Activated naive CD4-positive, alpha-beta T cell treated with anti-CD3 and anti-CD28 coated beads, Interleukin-2, amount 50 U/mL, for 72 hours (primary cell): ENCODE measurements at regions not wholly inside any gene's neighbourhood (a gene's known extent, or its start where the extent isn't known, plus 50 kb on each side); places are given as distances from the start of the nearest gene placed in this dataset.
A peak's percentile ranks its signal among the peaks of the same experiment; 100 is the strongest.
"Not testable (repeated sequence)": the region's sequence is repeated elsewhere in the genome, so short reads cannot be mapped to it uniquely, and the experiment has no call there.

Experiments used
- ATAC-seq, 2 donors: fragments of 150-1000 bp; cut with Tn5 transposase; 2 replicates each; pipeline ENCODE4 v1.10.0; 2021; ENCODE audit warnings: mild to moderate bottlenecking in 2 of 2, moderate library complexity in 2 of 2
- DNase-seq, 2 donors: peaks; one replicate each; pipeline ENCODE4 v3.0.0; 2021 to 2022; ENCODE audit warnings: low spot score in 2 of 2
- H3K27ac Mint-ChIP-seq, 2 donors: one replicate each; pipeline ENCODE4 v1.8.0; 2022; ENCODE audit warnings: mild to moderate bottlenecking in 2 of 2, mixed read lengths in 2 of 2
- H3K36me3 Mint-ChIP-seq, 2 donors: one replicate each; pipeline ENCODE4 v1.8.0; 2022; ENCODE audit warnings: mixed read lengths in 2 of 2
- H3K9me3 Mint-ChIP-seq, 2 donors: one replicate each; pipeline ENCODE4 v1.8.0; 2022; ENCODE audit warnings: mixed read lengths in 2 of 2

- Mint-ChIP-seq H3K27ac (no peak overlapping the region), H3K36me3 (peaks cover 35 to 57% of the 10 kb centered on the region in 2 donors), H3K9me3 (peaks cover 24 to 50% of the 10 kb centered on the region in 2 donors)
- ATAC-seq (no peak), DNase-seq (no peak)
Measured at GRCh38 chr5:40453689-40454088, 226.0 kb upstream of the PTGER4 start.

GRCh38 chr5:40452874-40453624 lies 226.7 kb upstream of the PTGER4 start:
- H3K27ac Mint-ChIP-seq, result no peak overlapping the region
- H3K9me3 Mint-ChIP-seq, result peaks cover 25 to 52% of the 10 kb centered on the region in 2 donors
- peaks cover 33 to 62% of the 10 kb centered on the region in 2 donors for H3K36me3 Mint-ChIP-seq
- no peak for DNase-seq
- no peak for ATAC-seq

GRCh38 chr5:40447438-40447837 lies 232.3 kb upstream of the PTGER4 start:
- peaks cover 30 to 59% of the 10 kb centered on the region in 2 donors for H3K9me3 Mint-ChIP-seq
- no peak overlapping the region for H3K27ac Mint-ChIP-seq
- no peak for DNase-seq
- ATAC-seq, result no peak
- H3K36me3 Mint-ChIP-seq, result peaks cover 25 to 85% of the 10 kb centered on the region in 2 donors

- H3K36me3 Mint-ChIP-seq, result peaks cover 20 to 84% of the 10 kb centered on the region in 2 donors
- DNase-seq (no peak), ATAC-seq (peak in 1 of 2 donors; percentile 77)
- no peak overlapping the region for H3K27ac Mint-ChIP-seq
- peaks cover 26 to 55% of the 10 kb centered on the region in 2 donors for H3K9me3 Mint-ChIP-seq
Measured at GRCh38 chr5:40446910-40447309, 232.8 kb upstream of the PTGER4 start.

- DNase-seq, result no peak
- Mint-ChIP-seq H3K36me3 (peaks cover 0 to 53% of the 10 kb centered on the region in 2 donors), H3K27ac (peak overlapping the region; percentile 93 to 96), H3K9me3 (peaks cover 10 to 23% of the 10 kb centered on the region in 2 donors)
- peak in 1 of 2 donors; percentile 25 for ATAC-seq
Measured at GRCh38 chr5:40442346-40442745, 237.4 kb upstream of the PTGER4 start.

GRCh38 chr5:40441733-40442132 lies 238.0 kb upstream of the PTGER4 start:
- ATAC-seq (peak; percentile 62 to 68), DNase-seq (peak; percentile 27 to 57)
- peaks cover 0 to 52% of the 10 kb centered on the region in 2 donors for H3K36me3 Mint-ChIP-seq
- H3K9me3 Mint-ChIP-seq, result peaks cover 8 to 22% of the 10 kb centered on the region in 2 donors
- peak overlapping the region; percentile 93 to 96 for H3K27ac Mint-ChIP-seq

GRCh38 chr5:40440746-40441145 lies 239.0 kb upstream of the PTGER4 start:
- peaks cover 0 to 42% of the 10 kb centered on the region in 2 donors for H3K36me3 Mint-ChIP-seq
- no peak for ATAC-seq

GRCh38 chr5:40439103-40439502 lies 240.6 kb upstream of the PTGER4 start:
- DNase-seq, ATAC-seq: not testable (repeated sequence)
- H3K27ac Mint-ChIP-seq, result peak overlapping the region in 1 of 2 donors; percentile 32

More at GRCh38 chr5:40440746-40441145, 239.0 kb upstream of the PTGER4 start:
- H3K9me3 Mint-ChIP-seq, result peaks cover 5 to 17% of the 10 kb centered on the region in 2 donors
- H3K27ac Mint-ChIP-seq, result peak overlapping the region; percentile 93 to 96
- no peak for DNase-seq

GRCh38 chr5:40438646-40439045 lies 241.1 kb upstream of the PTGER4 start:
- peaks cover 0 to 24% of the 10 kb centered on the region in 2 donors for H3K36me3 Mint-ChIP-seq
- peak overlapping the region in 1 of 2 donors; percentile 32 for H3K27ac Mint-ChIP-seq
- H3K9me3 Mint-ChIP-seq, result peaks cover 0 to 14% of the 10 kb centered on the region in 2 donors
- ATAC-seq, DNase-seq: not testable (repeated sequence)

More at GRCh38 chr5:40439103-40439502, 240.6 kb upstream of the PTGER4 start:
- Mint-ChIP-seq H3K9me3 (peaks cover 0 to 17% of the 10 kb centered on the region in 2 donors), H3K36me3 (peaks cover 0 to 29% of the 10 kb centered on the region in 2 donors)

GRCh38 chr5:40437452-40437861 lies 242.3 kb upstream of the PTGER4 start:
- peak in 1 of 2 donors; percentile 55 for DNase-seq
- Mint-ChIP-seq H3K27ac (peak overlapping the region; percentile 88 to 96), H3K9me3 (peaks cover 0 to 5% of the 10 kb centered on the region in 2 donors), H3K36me3 (peaks cover 0 to 12% of the 10 kb centered on the region in 2 donors)
- ATAC-seq, result peak; percentile 74 to 78

GRCh38 chr5:40436535-40437237 lies 243.0 kb upstream of the PTGER4 start:
- peak; percentile 72 to 76 for ATAC-seq
- DNase-seq, result peak; percentile 33 to 57
- peaks cover 0 to 8% of the 10 kb centered on the region in 2 donors for H3K36me3 Mint-ChIP-seq
- peaks cover 0 to 5% of the 10 kb centered on the region in 2 donors for H3K9me3 Mint-ChIP-seq
- peak overlapping the region; percentile 88 to 96 for H3K27ac Mint-ChIP-seq

- H3K36me3 Mint-ChIP-seq, ATAC-seq, H3K9me3 Mint-ChIP-seq, DNase-seq: not testable (repeated sequence)
- H3K27ac Mint-ChIP-seq, result peak overlapping the region; percentile 88 to 96
Measured at GRCh38 chr5:40435706-40436105, 244.0 kb upstream of the PTGER4 start.

GRCh38 chr5:40432836-40433235 lies 246.9 kb upstream of the PTGER4 start:
- ATAC-seq (no peak), DNase-seq (no peak)
- H3K36me3 Mint-ChIP-seq, result peaks cover 15 to 18% of the 10 kb centered on the region in 2 donors
- H3K9me3 Mint-ChIP-seq, result peaks cover 16 to 17% of the 10 kb centered on the region in 2 donors
- H3K27ac Mint-ChIP-seq, result no peak overlapping the region

- H3K36me3 Mint-ChIP-seq, result peaks cover 15 to 18% of the 10 kb centered on the region in 2 donors
Measured at GRCh38 chr5:40431734-40432133, 248.0 kb upstream of the PTGER4 start.

GRCh38 chr5:40430101-40430710 lies 249.5 kb upstream of the PTGER4 start:
- Mint-ChIP-seq H3K9me3 (peaks cover 21 to 22% of the 10 kb centered on the region in 2 donors), H3K27ac (peak overlapping the region; percentile 7 to 87), H3K36me3 (peaks cover 15 to 31% of the 10 kb centered on the region in 2 donors)
- ATAC-seq (peak in 1 of 2 donors; percentile 46), DNase-seq (no peak)

More at GRCh38 chr5:40431734-40432133, 248.0 kb upstream of the PTGER4 start:
- ATAC-seq (no peak), DNase-seq (no peak)
- Mint-ChIP-seq H3K9me3 (peaks cover 16 to 17% of the 10 kb centered on the region in 2 donors), H3K27ac (no peak overlapping the region)

GRCh38 chr5:40429258-40430100 lies 250.2 kb upstream of the PTGER4 start:
- peaks cover 15 to 36% of the 10 kb centered on the region in 2 donors for H3K36me3 Mint-ChIP-seq
- no peak for DNase-seq
- peak; percentile 46 to 69 for ATAC-seq
- peaks cover 17 to 21% of the 10 kb centered on the region in 2 donors for H3K9me3 Mint-ChIP-seq
- H3K27ac Mint-ChIP-seq, result peak overlapping the region; percentile 7 to 87
